ENCODE measurements at regions not wholly inside any gene's neighbourhood (a gene's known extent, or its start where the extent isn't known, plus 50 kb on each side); places are given as distances from the start of the nearest gene placed in this dataset.
"Not testable (repeated sequence)": the region's sequence is repeated elsewhere in the genome, so short reads cannot be mapped to it uniquely, and the experiment has no call there.

GRCh38 chr2:186349508-186349907 is 136.6 kb upstream of the ZC3H15 start:
- intact Hi-C loops (cut with micrococcal nuclease), result no loop called here
- Mint-ChIP-seq H3K4me1 (peaks cover 14% of the 10 kb centered on the region), H3K4me3 (no peak overlapping the region), H3K9me3 (peaks cover 14% of the 10 kb centered on the region), H3K27ac (no peak overlapping the region), H3K36me3 (ENCODE audit: low read depth) (peaks cover 22% of the 10 kb centered on the region), H3K27me3 (no peaks in the 10 kb centered on the region)
- ChIA-PET CTCF (no interaction called here), POLR2A (no interaction called here)
- ATAC-seq (ENCODE audit: low read depth) (no peak), DNase-seq (no peak)
- no peak for TF ChIP-seq CTCF (IDR thresholded peaks at IDR 0.05)

GRCh38 chr2:186354160-186354559 is 131.9 kb upstream of the ZC3H15 start:
- CTCF ChIA-PET; H3K27me3 Mint-ChIP-seq; H3K27ac Mint-ChIP-seq; H3K4me3 Mint-ChIP-seq; H3K4me1 Mint-ChIP-seq; POLR2A ChIA-PET; ATAC-seq (ENCODE audit: low read depth); intact Hi-C loops (cut with micrococcal nuclease); DNase-seq: not testable (repeated sequence)
- Mint-ChIP-seq H3K36me3 (ENCODE audit: low read depth) (peaks cover 20% of the 10 kb centered on the region), H3K9me3 (peaks cover 17% of the 10 kb centered on the region)

- Mint-ChIP-seq H3K9me3 (peaks cover 5% of the 10 kb centered on the region), H3K4me3 (no peak overlapping the region), H3K36me3 (ENCODE audit: low read depth) (peaks cover 11% of the 10 kb centered on the region), H3K27me3 (no peaks in the 10 kb centered on the region), H3K4me1 (no peaks in the 10 kb centered on the region), H3K27ac (no peak overlapping the region)
- intact Hi-C loops (cut with micrococcal nuclease), result no loop called here
- POLR2A ChIA-PET, result no interaction called here
- ATAC-seq (ENCODE audit: low read depth) (no peak), DNase-seq (no peak)
- no peak for TF ChIP-seq CTCF (IDR thresholded peaks at IDR 0.05)
- CTCF ChIA-PET, result no interaction called here
Observed at GRCh38 chr2:186365406-186365805, 120.7 kb upstream of the ZC3H15 start.

- H3K9me3 Mint-ChIP-seq, result peaks cover 13% of the 10 kb centered on the region
- ChIA-PET CTCF (no interaction called here), POLR2A (no interaction called here)
- H3K4me1 Mint-ChIP-seq, result no peaks in the 10 kb centered on the region
- no peaks in the 10 kb centered on the region for H3K27me3 Mint-ChIP-seq
- no peak for DNase-seq
- no peak for TF ChIP-seq CTCF (IDR thresholded peaks at IDR 0.05)
- intact Hi-C loops (cut with micrococcal nuclease), result no loop called here
- H3K36me3 Mint-ChIP-seq (ENCODE audit: low read depth), result peaks cover 27% of the 10 kb centered on the region
- no peak for ATAC-seq (ENCODE audit: low read depth)
- no peak overlapping the region for H3K4me3 Mint-ChIP-seq
- no peak overlapping the region for H3K27ac Mint-ChIP-seq
Observed at GRCh38 chr2:186379052-186379451, 107.0 kb upstream of the ZC3H15 start.

GRCh38 chr2:186380805-186381204 is 105.3 kb upstream of the ZC3H15 start:
- Mint-ChIP-seq H3K27ac (no peak overlapping the region), H3K36me3 (ENCODE audit: low read depth) (peaks cover 33% of the 10 kb centered on the region), H3K9me3 (peaks cover 15% of the 10 kb centered on the region), H3K27me3 (no peaks in the 10 kb centered on the region), H3K4me1 (no peaks in the 10 kb centered on the region), H3K4me3 (no peak overlapping the region)
- ATAC-seq (ENCODE audit: low read depth) (no peak), DNase-seq (no peak)
- TF ChIP-seq CTCF (IDR thresholded peaks at IDR 0.05), result no peak
- CTCF ChIA-PET, result no interaction called here
- intact Hi-C loops (cut with micrococcal nuclease), result no loop called here
- POLR2A ChIA-PET, result no interaction called here

GRCh38 chr2:186381573-186381972 is 104.5 kb upstream of the ZC3H15 start:
- TF ChIP-seq CTCF (IDR thresholded peaks at IDR 0.05), result no peak
- H3K4me1 Mint-ChIP-seq, result no peaks in the 10 kb centered on the region
- peaks cover 16% of the 10 kb centered on the region for H3K9me3 Mint-ChIP-seq

More at GRCh38 chr2:186381573-186381972, 104.5 kb upstream of the ZC3H15 start:
- ATAC-seq (ENCODE audit: low read depth), result no peak
- CTCF ChIA-PET, result no interaction called here
- Mint-ChIP-seq H3K27ac (no peak overlapping the region), H3K4me3 (no peak overlapping the region), H3K36me3 (ENCODE audit: low read depth) (peaks cover 35% of the 10 kb centered on the region), H3K27me3 (no peaks in the 10 kb centered on the region)
- intact Hi-C loops (cut with micrococcal nuclease), result no loop called here
- DNase-seq, result no peak
- POLR2A ChIA-PET, result no interaction called here
